GM12873 (cell line): ENCODE measurements at regions not wholly inside any gene's neighbourhood (a gene's known extent, or its start where the extent isn't known, plus 50 kb on each side); places are given as distances from the start of the nearest gene placed in this dataset.

Experiments used
- CTCF ChIP-seq: IDR thresholded peaks from 2 replicates; pipeline ENCODE4 v1.5.1; 2012; ENCODE audit warnings: low read depth, mild to moderate bottlenecking, moderate library complexity, low read length, control low read depth; ENCODE audit not compliant: insufficient read depth; ENCODE audit errors: missing control alignments

GRCh38 chr15:77821188-77821958 lies 188.7 kb upstream of the LINGO1 start:
- peak; percentile 84 for TF ChIP-seq CTCF

GRCh38 chr15:77819851-77820728 lies 187.4 kb upstream of the LINGO1 start:
- TF ChIP-seq CTCF = peak; percentile 6

- no peak for TF ChIP-seq CTCF
Measured at GRCh38 chr15:77819048-77819850, 186.5 kb upstream of the LINGO1 start.

- TF ChIP-seq CTCF = no peak
Measured at GRCh38 chr15:77818484-77819047, 185.9 kb upstream of the LINGO1 start.

- no peak for TF ChIP-seq CTCF
Measured at GRCh38 chr15:77817434-77817833, 184.7 kb upstream of the LINGO1 start.

GRCh38 chr15:77816983-77817382 lies 184.3 kb upstream of the LINGO1 start:
- TF ChIP-seq CTCF = no peak
